ENCODE measurements at regions not wholly inside any gene's neighbourhood (a gene's known extent, or its start where the extent isn't known, plus 50 kb on each side); places are given as distances from the start of the nearest gene placed in this dataset.

DNA sequence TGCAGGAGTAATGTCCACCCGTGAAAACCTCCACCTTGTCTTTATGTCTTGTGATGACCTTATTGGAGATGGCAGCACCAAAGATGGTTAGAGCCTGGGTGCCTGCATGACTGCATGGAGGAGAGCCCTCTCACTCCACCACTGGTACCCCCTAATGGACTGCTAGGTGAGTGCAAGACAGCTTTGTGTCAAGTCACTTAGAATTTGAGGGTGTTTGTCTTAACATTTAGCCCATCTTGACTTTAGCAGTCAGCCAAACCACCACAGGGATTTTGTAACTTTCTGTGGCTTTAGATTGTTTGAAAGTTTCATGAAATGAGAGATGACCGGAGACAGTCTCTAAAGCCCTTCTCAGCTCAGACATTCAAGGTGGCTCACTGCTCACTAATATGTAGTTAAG, 232.9 kb upstream of the NCAM1 start:
- H3K9me3 ChIP-seq (ENCODE audit: insufficient read depth, low read depth, low read length), result no peaks in the 10 kb centered on the region
- H3K9ac ChIP-seq (ENCODE audit: low read depth, low read length), result no peak overlapping the region
- 94% methylated on average over 2 of the region's 2 CpGs for WGBS
- no peak overlapping the region for H3K4me3 ChIP-seq (ENCODE audit: low read length)
- H3K36me3 ChIP-seq (ENCODE audit: insufficient read depth, low read length), result no peaks in the 10 kb centered on the region
- H3K4me1 ChIP-seq (ENCODE audit: insufficient read depth, low read length), result no peaks in the 10 kb centered on the region
- H3K27me3 ChIP-seq (ENCODE audit: insufficient read depth, low read length), result no peaks in the 10 kb centered on the region
- H3K27ac ChIP-seq (ENCODE audit: low read depth, low read length), result no peak overlapping the region

DNA sequence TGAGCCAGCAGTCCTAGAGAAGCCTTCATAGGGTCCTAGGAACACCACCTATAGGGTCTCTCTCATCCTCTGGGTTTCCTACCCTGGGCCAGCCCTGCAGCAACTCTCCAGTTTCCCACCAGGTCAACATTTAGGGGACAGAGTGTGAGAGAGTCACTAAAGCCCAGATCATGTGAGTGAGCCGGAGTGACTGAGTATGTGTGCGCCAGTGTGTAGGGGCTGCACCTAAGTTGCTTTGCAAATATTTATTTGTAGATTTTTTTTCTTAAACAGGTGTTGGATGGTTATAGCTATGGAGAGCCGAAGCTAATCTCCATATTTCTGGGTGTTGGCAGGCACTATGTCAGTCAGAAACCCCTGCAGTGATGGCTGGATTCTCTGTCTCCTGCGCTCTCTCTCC, 232.5 kb upstream of the NCAM1 start:
- H3K4me1 ChIP-seq (ENCODE audit: insufficient read depth, low read length), result no peaks in the 10 kb centered on the region
- H3K36me3 ChIP-seq (ENCODE audit: insufficient read depth, low read length), result no peaks in the 10 kb centered on the region
- H3K27me3 ChIP-seq (ENCODE audit: insufficient read depth, low read length), result no peaks in the 10 kb centered on the region
- no peak overlapping the region for H3K27ac ChIP-seq (ENCODE audit: low read depth, low read length)
- H3K9ac ChIP-seq (ENCODE audit: low read depth, low read length), result no peak overlapping the region
- no peaks in the 10 kb centered on the region for H3K9me3 ChIP-seq (ENCODE audit: insufficient read depth, low read depth, low read length)
- 93% methylated on average over 4 of the region's 4 CpGs for WGBS
- no peak overlapping the region for H3K4me3 ChIP-seq (ENCODE audit: low read length)

DNA sequence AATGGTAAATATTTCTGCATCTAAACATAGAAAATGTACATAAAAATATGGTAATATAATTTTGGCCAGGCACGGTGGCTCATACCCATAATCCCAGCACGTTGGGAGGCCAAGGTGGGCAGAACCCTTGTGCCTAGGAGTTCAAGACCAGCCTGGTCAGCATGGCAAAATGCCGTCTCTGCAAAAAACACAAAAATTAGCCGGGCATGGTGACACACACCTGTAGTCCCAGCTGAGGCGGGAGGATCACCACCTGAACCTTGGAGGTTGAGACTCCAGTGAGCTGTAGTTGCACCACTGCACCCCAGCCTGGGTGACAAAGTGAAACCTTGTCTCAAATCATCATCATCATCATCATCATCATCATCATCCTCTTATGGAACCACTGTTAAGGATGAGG, 230.6 kb upstream of the NCAM1 start:
- no peak overlapping the region for H3K4me3 ChIP-seq (ENCODE audit: low read length)
- H3K27ac ChIP-seq (ENCODE audit: low read depth, low read length), result no peak overlapping the region
- no peaks in the 10 kb centered on the region for H3K27me3 ChIP-seq (ENCODE audit: insufficient read depth, low read length)
- H3K9ac ChIP-seq (ENCODE audit: low read depth, low read length), result no peak overlapping the region
- H3K9me3 ChIP-seq (ENCODE audit: insufficient read depth, low read depth, low read length), result no peaks in the 10 kb centered on the region
- H3K36me3 ChIP-seq (ENCODE audit: insufficient read depth, low read length), result no peaks in the 10 kb centered on the region
- no peaks in the 10 kb centered on the region for H3K4me1 ChIP-seq (ENCODE audit: insufficient read depth, low read length)
- WGBS, result 81% methylated on average over 5 of the region's 5 CpGs

DNA sequence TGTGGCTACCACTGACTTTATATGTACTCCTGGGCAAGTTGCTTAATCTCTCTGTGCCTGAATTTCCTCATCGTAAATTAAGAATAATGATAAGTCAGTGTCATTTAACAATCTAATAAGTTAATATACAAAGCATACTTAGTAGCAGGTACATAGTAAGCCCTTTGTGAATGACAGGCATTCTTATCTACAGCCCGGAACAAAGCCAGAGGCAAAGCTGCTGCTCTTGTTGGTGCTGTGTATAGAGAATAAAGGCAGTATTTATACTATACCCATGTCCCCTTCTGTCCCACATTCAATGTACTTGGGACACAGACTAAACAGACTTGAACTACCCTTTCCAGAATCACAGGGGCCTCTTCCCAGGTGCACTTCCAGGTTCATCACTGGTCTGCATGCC, 229.7 kb upstream of the NCAM1 start:
- WGBS, result 100% methylated on average over 1 of the region's 2 CpGs
- H3K4me1 ChIP-seq (ENCODE audit: insufficient read depth, low read length), result no peaks in the 10 kb centered on the region
- H3K9me3 ChIP-seq (ENCODE audit: insufficient read depth, low read depth, low read length), result no peaks in the 10 kb centered on the region
- H3K27ac ChIP-seq (ENCODE audit: low read depth, low read length), result no peak overlapping the region
- H3K4me3 ChIP-seq (ENCODE audit: low read length), result no peak overlapping the region
- no peak overlapping the region for H3K9ac ChIP-seq (ENCODE audit: low read depth, low read length)
- no peaks in the 10 kb centered on the region for H3K36me3 ChIP-seq (ENCODE audit: insufficient read depth, low read length)
- no peaks in the 10 kb centered on the region for H3K27me3 ChIP-seq (ENCODE audit: insufficient read depth, low read length)

DNA sequence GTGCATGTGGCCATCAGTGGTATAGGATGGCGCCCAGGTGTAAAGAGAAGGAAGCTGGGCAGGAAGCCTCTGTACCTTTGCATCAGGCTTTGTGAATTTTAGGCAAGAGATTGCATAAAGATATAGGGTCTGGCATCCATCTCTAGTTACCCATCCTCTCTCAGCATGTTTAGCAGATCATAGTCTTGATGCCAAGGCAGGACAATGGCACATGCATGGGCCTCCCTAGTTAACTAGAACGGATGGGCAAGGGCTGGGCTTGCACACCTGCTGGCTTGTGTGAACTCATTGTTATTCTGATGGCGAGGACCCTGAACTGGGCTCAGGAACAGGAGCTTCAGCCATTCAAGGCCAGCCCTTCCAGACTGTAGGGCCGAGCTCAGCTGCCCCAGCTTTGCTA, 229.2 kb upstream of the NCAM1 start:
- H3K27me3 ChIP-seq (ENCODE audit: insufficient read depth, low read length), result no peaks in the 10 kb centered on the region
- no peaks in the 10 kb centered on the region for H3K4me1 ChIP-seq (ENCODE audit: insufficient read depth, low read length)
- H3K9ac ChIP-seq (ENCODE audit: low read depth, low read length), result no peak overlapping the region
- WGBS, result 76% methylated on average over 4 of the region's 4 CpGs
- H3K36me3 ChIP-seq (ENCODE audit: insufficient read depth, low read length), result no peaks in the 10 kb centered on the region
- H3K4me3 ChIP-seq (ENCODE audit: low read length), result no peak overlapping the region
- H3K27ac ChIP-seq (ENCODE audit: low read depth, low read length), result no peak overlapping the region
- no peaks in the 10 kb centered on the region for H3K9me3 ChIP-seq (ENCODE audit: insufficient read depth, low read depth, low read length)

DNA sequence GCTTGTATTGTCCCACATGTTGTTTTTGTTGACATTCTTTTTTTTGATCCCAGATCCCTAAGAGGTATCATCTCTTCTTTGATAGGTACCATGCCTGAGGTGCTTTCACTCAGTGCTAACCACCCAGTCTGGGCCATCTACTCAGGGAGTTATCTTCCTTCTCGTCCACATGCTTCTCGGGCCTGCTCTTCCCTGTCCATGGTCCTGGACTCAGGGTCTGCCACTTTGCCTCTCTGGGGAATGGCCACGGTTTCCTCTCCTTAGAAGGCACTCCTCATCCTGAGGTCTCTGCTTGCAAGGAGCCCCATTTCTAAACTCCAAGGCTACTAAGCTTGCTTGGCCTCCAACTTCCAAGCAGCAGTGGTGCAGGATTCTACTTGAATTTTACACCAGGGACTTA, 227.0 kb upstream of the NCAM1 start:
- Histone ChIP-seq H3K4me1 (ENCODE audit: insufficient read depth, low read length) (no peaks in the 10 kb centered on the region), H3K27ac (ENCODE audit: low read depth, low read length) (no peak overlapping the region), H3K9me3 (ENCODE audit: insufficient read depth, low read depth, low read length) (no peaks in the 10 kb centered on the region), H3K27me3 (ENCODE audit: insufficient read depth, low read length) (no peaks in the 10 kb centered on the region), H3K36me3 (ENCODE audit: insufficient read depth, low read length) (no peaks in the 10 kb centered on the region), H3K4me3 (ENCODE audit: low read length) (no peak overlapping the region), H3K9ac (ENCODE audit: low read depth, low read length) (no peak overlapping the region)
- 29% methylated on average over 3 of the region's 3 CpGs for WGBS

DNA sequence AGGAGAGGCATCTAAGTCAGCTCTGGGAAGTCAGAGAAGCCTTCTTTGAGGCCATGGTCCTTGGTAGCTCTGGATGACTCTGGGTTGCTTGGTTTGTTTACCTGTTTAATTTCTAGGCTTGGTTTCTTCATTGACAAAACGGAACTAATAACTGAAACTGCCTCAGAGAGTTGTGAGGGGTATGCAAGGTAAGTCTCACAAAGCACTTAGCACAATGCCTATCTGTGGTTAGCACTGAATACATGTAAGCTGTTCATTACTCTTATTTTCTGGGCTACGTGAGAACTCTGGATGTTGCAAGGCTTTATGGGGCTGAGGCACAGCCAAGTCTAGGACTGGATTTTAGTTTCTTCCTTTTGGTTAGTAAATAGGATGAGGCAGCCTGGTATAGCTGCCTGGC, 225.8 kb upstream of the NCAM1 start:
- no peaks in the 10 kb centered on the region for H3K36me3 ChIP-seq (ENCODE audit: insufficient read depth, low read length)
- no peak overlapping the region for H3K4me3 ChIP-seq (ENCODE audit: low read length)
- no peaks in the 10 kb centered on the region for H3K4me1 ChIP-seq (ENCODE audit: insufficient read depth, low read length)
- no peaks in the 10 kb centered on the region for H3K9me3 ChIP-seq (ENCODE audit: insufficient read depth, low read depth, low read length)
- H3K27ac ChIP-seq (ENCODE audit: low read depth, low read length), result no peak overlapping the region
- no peaks in the 10 kb centered on the region for H3K27me3 ChIP-seq (ENCODE audit: insufficient read depth, low read length)
- WGBS, result 87% methylated on average over 2 of the region's 2 CpGs
- no peak overlapping the region for H3K9ac ChIP-seq (ENCODE audit: low read depth, low read length)

DNA sequence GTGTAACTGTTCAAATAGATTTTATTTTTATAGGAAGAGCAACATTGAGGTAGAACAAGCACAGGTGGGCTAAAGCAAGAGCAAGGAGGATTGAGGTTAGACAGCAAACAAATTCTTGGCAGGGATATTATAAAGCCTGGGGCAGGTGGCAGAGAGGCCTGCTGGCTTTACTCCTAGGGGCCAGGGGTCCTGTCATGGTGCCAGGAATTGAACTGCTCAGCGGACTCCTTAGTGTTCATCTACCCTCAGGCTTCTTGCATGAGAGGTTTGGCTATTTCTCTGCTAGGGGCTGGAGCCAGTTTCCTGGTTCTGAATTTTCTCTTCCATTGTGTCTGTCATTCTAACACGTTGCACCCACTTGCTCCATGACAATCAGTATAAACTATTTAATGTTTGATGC, 217.2 kb upstream of the NCAM1 start:
- Histone ChIP-seq H3K27me3 (ENCODE audit: insufficient read depth, low read length) (no peaks in the 10 kb centered on the region), H3K4me1 (ENCODE audit: insufficient read depth, low read length) (no peaks in the 10 kb centered on the region), H3K27ac (ENCODE audit: low read depth, low read length) (no peak overlapping the region), H3K4me3 (ENCODE audit: low read length) (no peak overlapping the region), H3K9ac (ENCODE audit: low read depth, low read length) (no peak overlapping the region), H3K9me3 (ENCODE audit: insufficient read depth, low read depth, low read length) (no peaks in the 10 kb centered on the region), H3K36me3 (ENCODE audit: insufficient read depth, low read length) (no peaks in the 10 kb centered on the region)
- 91% methylated on average over 2 of the region's 2 CpGs for WGBS

DNA sequence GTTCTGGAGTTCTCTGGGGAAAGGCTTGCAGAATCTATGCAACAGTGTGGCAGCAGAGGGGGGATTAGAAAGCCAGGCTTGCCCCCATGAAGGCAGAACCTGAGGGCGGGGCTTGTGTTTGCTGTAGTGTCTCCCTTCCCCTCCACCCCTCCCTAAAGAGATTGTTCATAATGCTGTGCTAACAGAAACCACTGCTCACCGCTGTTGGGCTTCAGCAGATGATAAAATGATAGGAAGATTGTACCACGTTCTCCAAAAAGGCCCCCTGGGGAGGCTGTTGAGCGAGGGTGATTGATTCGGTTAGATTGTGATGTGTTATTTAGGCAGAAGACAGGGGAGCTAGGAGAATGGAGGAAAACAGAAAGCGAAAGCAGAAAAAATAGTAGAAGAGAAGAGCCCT, 215.2 kb upstream of the NCAM1 start:
- H3K9me3 ChIP-seq (ENCODE audit: insufficient read depth, low read depth, low read length), result no peaks in the 10 kb centered on the region
- WGBS, result 87% methylated on average over 6 of the region's 6 CpGs
- H3K27me3 ChIP-seq (ENCODE audit: insufficient read depth, low read length), result no peaks in the 10 kb centered on the region
- no peak overlapping the region for H3K27ac ChIP-seq (ENCODE audit: low read depth, low read length)
- no peaks in the 10 kb centered on the region for H3K4me1 ChIP-seq (ENCODE audit: insufficient read depth, low read length)
- H3K9ac ChIP-seq (ENCODE audit: low read depth, low read length), result no peak overlapping the region
- H3K36me3 ChIP-seq (ENCODE audit: insufficient read depth, low read length), result no peaks in the 10 kb centered on the region
- no peak overlapping the region for H3K4me3 ChIP-seq (ENCODE audit: low read length)

DNA sequence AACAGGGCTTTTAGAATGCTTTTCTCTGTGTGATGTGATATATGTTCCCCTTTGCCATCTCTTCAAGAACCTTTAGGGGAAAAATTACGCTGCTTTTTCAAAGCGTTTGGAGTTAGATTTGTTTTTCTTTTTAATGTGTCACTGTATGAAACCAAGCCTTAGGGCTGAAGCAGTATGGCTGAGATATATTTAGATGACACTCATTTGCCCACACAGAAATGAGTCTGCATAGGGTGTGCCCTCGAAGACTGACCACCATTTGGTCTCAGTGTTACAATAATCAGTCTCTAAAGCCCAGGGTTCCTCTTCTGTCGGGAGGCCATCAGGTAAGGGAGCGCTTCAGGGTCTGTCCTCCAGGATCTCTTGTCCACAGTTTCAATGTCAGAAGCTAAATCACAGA, 213.0 kb upstream of the NCAM1 start:
- no peak overlapping the region for H3K9ac ChIP-seq (ENCODE audit: low read depth, low read length)
- no peaks in the 10 kb centered on the region for H3K27me3 ChIP-seq (ENCODE audit: insufficient read depth, low read length)
- no peaks in the 10 kb centered on the region for H3K4me1 ChIP-seq (ENCODE audit: insufficient read depth, low read length)
- WGBS, result 94% methylated on average over 5 of the region's 5 CpGs
- H3K9me3 ChIP-seq (ENCODE audit: insufficient read depth, low read depth, low read length), result no peaks in the 10 kb centered on the region
- H3K27ac ChIP-seq (ENCODE audit: low read depth, low read length), result no peak overlapping the region
- no peaks in the 10 kb centered on the region for H3K36me3 ChIP-seq (ENCODE audit: insufficient read depth, low read length)
- H3K4me3 ChIP-seq (ENCODE audit: low read length), result no peak overlapping the region

DNA sequence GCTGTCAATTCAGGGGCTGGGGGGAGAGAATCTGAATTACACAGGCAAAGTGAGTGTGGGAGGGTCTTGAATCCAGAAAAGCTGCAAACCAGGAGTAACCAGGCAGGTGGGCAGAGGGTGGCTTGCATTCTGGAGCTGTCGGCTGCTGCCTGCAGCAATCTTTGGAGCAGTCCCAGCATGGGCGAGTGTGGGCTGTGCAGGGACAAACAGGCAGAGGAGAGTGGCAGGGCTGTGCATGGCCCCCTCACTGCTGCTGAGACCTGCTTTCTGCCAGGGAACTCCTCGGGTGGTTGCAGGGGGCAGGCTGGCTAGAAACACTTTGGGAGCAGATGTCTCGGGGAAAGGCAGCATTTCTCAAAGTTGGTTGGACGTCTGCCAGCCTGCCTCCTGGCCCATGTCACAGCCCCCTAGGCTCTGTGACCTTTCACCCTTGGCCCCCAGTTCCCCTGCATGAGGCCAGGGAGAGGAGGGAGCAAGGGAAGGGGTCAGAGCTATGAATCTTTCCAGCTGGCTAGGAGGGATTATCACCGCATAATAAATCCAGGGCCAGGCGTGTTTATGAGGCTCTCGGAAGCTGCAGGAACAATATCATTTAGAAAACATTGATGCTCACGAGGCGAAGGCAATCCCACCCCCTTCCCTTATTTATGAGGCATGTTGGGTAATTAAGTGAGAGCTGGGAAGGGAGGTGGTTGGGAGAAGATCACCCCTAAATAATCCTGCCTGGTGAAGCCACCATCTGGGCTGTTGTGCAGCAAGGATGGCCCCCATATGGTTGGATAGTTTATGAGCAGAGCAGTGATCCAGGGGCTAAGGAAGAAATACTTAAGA, 212.3 kb upstream of the NCAM1 start:
- WGBS, result 84% methylated on average over 8 of the region's 10 CpGs
- H3K4me3 ChIP-seq (ENCODE audit: low read length), result no peak overlapping the region
- H3K4me1 ChIP-seq (ENCODE audit: insufficient read depth, low read length), result no peaks in the 10 kb centered on the region
- H3K36me3 ChIP-seq (ENCODE audit: insufficient read depth, low read length), result no peaks in the 10 kb centered on the region
- H3K9ac ChIP-seq (ENCODE audit: low read depth, low read length), result no peak overlapping the region
- no peaks in the 10 kb centered on the region for H3K9me3 ChIP-seq (ENCODE audit: insufficient read depth, low read depth, low read length)
- H3K27ac ChIP-seq (ENCODE audit: low read depth, low read length), result no peak overlapping the region
- H3K27me3 ChIP-seq (ENCODE audit: insufficient read depth, low read length), result no peaks in the 10 kb centered on the region

DNA sequence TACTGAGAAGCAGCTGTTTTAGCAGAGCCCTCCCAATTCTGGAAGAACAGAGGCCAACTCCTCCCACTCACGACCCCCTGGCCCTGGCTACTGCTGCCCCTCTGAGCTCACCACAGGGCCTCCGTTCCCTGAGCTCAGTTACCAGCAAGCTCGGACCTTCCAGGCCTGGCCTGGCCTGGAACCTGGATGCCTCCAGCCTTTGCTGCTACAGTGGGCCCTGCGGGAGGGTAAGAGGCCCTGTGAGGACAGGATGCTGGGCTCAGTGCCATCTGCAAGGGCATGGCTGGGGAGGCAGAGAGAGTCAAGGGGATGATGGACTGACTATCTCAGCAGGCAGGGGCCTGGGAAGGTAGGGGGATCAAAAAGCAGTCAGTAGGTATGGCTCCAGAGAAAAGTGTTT, 209.9 kb upstream of the NCAM1 start:
- Histone ChIP-seq H3K4me1 (ENCODE audit: insufficient read depth, low read length) (no peaks in the 10 kb centered on the region), H3K36me3 (ENCODE audit: insufficient read depth, low read length) (no peaks in the 10 kb centered on the region), H3K27me3 (ENCODE audit: insufficient read depth, low read length) (no peaks in the 10 kb centered on the region), H3K27ac (ENCODE audit: low read depth, low read length) (no peak overlapping the region), H3K9ac (ENCODE audit: low read depth, low read length) (no peak overlapping the region), H3K4me3 (ENCODE audit: low read length) (no peak overlapping the region), H3K9me3 (ENCODE audit: insufficient read depth, low read depth, low read length) (no peaks in the 10 kb centered on the region)
- WGBS, result 88% methylated on average over 4 of the region's 4 CpGs

Data from HUES64 (cell line).